ENCODE measurements at regions not wholly inside any gene's neighbourhood (a gene's known extent, or its start where the extent isn't known, plus 50 kb on each side); places are given as distances from the start of the nearest gene placed in this dataset.
"Not testable (repeated sequence)": the region's sequence is repeated elsewhere in the genome, so short reads cannot be mapped to it uniquely, and the experiment has no call there.

GRCh38 chr6:118719351-118720124 is 68.1 kb upstream of the CEP85L start:
- DNase-seq (ENCODE audit: low read depth in 3 of 3), result no peak

GRCh38 chr6:118718903-118719302 is 67.5 kb upstream of the CEP85L start:
- no peak for DNase-seq (ENCODE audit: low read depth in 3 of 3)

GRCh38 chr6:118718297-118718696 is 66.9 kb upstream of the CEP85L start:
- DNase-seq (ENCODE audit: low read depth in 3 of 3), result no peak

- no peak for DNase-seq (ENCODE audit: low read depth in 3 of 3)
Measured at GRCh38 chr6:118717106-118717505, 65.7 kb upstream of the CEP85L start.

- not testable (repeated sequence) for DNase-seq (ENCODE audit: low read depth in 3 of 3)
Measured at GRCh38 chr6:118715907-118716306, 64.5 kb upstream of the CEP85L start.

- no peak for DNase-seq (ENCODE audit: low read depth in 3 of 3)
Measured at GRCh38 chr6:118715376-118715775, 64.0 kb upstream of the CEP85L start.

- no peak for DNase-seq (ENCODE audit: low read depth in 3 of 3)
Measured at GRCh38 chr6:118714756-118715155, 63.4 kb upstream of the CEP85L start.

GRCh38 chr6:118712969-118713368 is 61.6 kb upstream of the CEP85L start:
- DNase-seq (ENCODE audit: low read depth in 3 of 3), result no peak

- no peak for DNase-seq (ENCODE audit: low read depth in 3 of 3)
Measured at GRCh38 chr6:118710616-118711015, 59.2 kb upstream of the CEP85L start.

- peak; percentile 55 to 73 (median 59) for DNase-seq (ENCODE audit: low read depth in 3 of 3)
Measured at GRCh38 chr6:118709859-118710350, 58.5 kb upstream of the CEP85L start.

- DNase-seq (ENCODE audit: low read depth in 3 of 3), result no peak
Measured at GRCh38 chr6:118708744-118709143, 57.4 kb upstream of the CEP85L start.

- no peak for DNase-seq (ENCODE audit: low read depth in 3 of 3)
Measured at GRCh38 chr6:118708055-118708454, 56.7 kb upstream of the CEP85L start.

GRCh38 chr6:118706702-118707101 is 55.3 kb upstream of the CEP85L start:
- no peak for DNase-seq (ENCODE audit: low read depth in 3 of 3)

GRCh38 chr6:118705544-118706491 is 54.4 kb upstream of the CEP85L start:
- no peak for DNase-seq (ENCODE audit: low read depth in 3 of 3)

GRCh38 chr6:118704915-118705314 is 53.5 kb upstream of the CEP85L start:
- no peak for DNase-seq (ENCODE audit: low read depth in 3 of 3)

- DNase-seq (ENCODE audit: low read depth in 3 of 3), result not testable (repeated sequence)
Measured at GRCh38 chr6:118701260-118701659, 49.9 kb upstream of the CEP85L start.

Data from stimulated activated CD4-positive, alpha-beta T cell treated with anti-CD3 and anti-CD28 coated beads, TNF-alpha, amount 100 ng/mL, for 48 hours (primary cell).